Stomach (tissue), 4 donors: ENCODE measurements at regions not wholly inside any gene's neighbourhood (a gene's known extent, or its start where the extent isn't known, plus 50 kb on each side); places are given as distances from the start of the nearest gene placed in this dataset.
"Not testable (repeated sequence)": the region's sequence is repeated elsewhere in the genome, so short reads cannot be mapped to it uniquely, and the experiment has no call there.

ENCODE experiments used
- POLR2A ChIP-seq, 4 donors: fragments of 450-650 bp; IDR thresholded peaks; one replicate each; pipeline ENCODE4 v1.6.1; 2016; ENCODE audit warnings: antibody characterized with exemption in 4 of 4, control low read depth in 2 of 4, mild to moderate bottlenecking in 1 of 4, moderate library complexity in 1 of 4
- POLR2AphosphoS5 ChIP-seq, 3 donors: sonication (generic); formaldehyde crosslinking; IDR thresholded peaks; one replicate each; pipeline ENCODE4 v1.6.1; 2016; ENCODE audit warnings: antibody characterized with exemption in 3 of 3
- TF ChIP-seq, protein P1 (sequence below), 7 experiments: fragments of 450-650 bp in 4 of 7; fragments of 200-600 bp in 3 of 7; sonication (generic) in 3 of 7; IDR thresholded peaks; one replicate each; pipeline ENCODE4 v1.5.1; 2016 to 2019; ENCODE audit warnings: antibody characterized with exemption in 7 of 7, control low read depth in 2 of 7, mild to moderate bottlenecking in 1 of 7

DNA sequence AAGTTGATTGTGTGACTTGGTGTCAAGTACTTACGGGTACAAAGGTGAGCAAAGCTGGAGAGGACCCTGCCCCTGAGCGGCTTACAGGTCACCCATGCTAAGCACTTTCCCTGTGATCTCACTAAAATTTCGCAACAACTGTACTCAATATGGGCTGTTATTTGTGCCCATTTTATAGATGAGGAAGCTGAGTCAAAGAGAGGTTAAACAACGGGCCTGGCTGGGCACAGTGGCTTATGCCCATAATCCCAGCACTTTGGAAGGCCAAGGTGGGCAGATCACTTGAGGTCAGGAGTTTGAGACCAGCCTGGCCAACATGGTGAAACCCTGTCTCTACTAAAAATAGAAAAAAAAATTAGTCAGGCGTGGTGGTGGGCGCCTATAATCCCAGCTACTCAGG, 67.5 kb upstream of the ARL8B start:
- TF ChIP-seq, protein P1, sequence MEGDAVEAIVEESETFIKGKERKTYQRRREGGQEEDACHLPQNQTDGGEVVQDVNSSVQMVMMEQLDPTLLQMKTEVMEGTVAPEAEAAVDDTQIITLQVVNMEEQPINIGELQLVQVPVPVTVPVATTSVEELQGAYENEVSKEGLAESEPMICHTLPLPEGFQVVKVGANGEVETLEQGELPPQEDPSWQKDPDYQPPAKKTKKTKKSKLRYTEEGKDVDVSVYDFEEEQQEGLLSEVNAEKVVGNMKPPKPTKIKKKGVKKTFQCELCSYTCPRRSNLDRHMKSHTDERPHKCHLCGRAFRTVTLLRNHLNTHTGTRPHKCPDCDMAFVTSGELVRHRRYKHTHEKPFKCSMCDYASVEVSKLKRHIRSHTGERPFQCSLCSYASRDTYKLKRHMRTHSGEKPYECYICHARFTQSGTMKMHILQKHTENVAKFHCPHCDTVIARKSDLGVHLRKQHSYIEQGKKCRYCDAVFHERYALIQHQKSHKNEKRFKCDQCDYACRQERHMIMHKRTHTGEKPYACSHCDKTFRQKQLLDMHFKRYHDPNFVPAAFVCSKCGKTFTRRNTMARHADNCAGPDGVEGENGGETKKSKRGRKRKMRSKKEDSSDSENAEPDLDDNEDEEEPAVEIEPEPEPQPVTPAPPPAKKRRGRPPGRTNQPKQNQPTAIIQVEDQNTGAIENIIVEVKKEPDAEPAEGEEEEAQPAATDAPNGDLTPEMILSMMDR (IDR thresholded peaks at IDR 0.05): not testable (repeated sequence)
- TF ChIP-seq POLR2AphosphoS5, POLR2A (IDR thresholded peaks at IDR 0.05): not testable (repeated sequence)
